NCI-H146 treated with DMSO at 0.1 percent for 48 hours (cell line): ENCODE measurements at regions not wholly inside any gene's neighbourhood (a gene's known extent, or its start where the extent isn't known, plus 50 kb on each side); places are given as distances from the start of the nearest gene placed in this dataset.
"Not testable (repeated sequence)": the region's sequence is repeated elsewhere in the genome, so short reads cannot be mapped to it uniquely, and the experiment has no call there.

ENCODE experiments used
- DNase-seq: peaks from one replicate; lab custom pipeline; 2025; ENCODE audit not compliant: unreplicated experiment; lab: John Stamatoyannopoulos, UW

GRCh38 chr20:19834287-19834686 is 76.2 kb downstream of the RIN2 start:
- DNase-seq: no peak

- DNase-seq: no peak
These were observed 76.7 kb downstream of the RIN2 start for GRCh38 chr20:19834783-19835182.

- no peak for DNase-seq
These were observed 77.6 kb downstream of the RIN2 start for GRCh38 chr20:19835533-19836222.

- DNase-seq: no peak
These were observed 80.4 kb downstream of the RIN2 start for GRCh38 chr20:19838468-19838867.

GRCh38 chr20:19839053-19839452 is 81.0 kb downstream of the RIN2 start:
- DNase-seq: no peak

GRCh38 chr20:19840111-19840710 is 82.2 kb downstream of the RIN2 start:
- no peak for DNase-seq

GRCh38 chr20:19841740-19842139 is 83.7 kb downstream of the RIN2 start:
- DNase-seq: no peak

GRCh38 chr20:19844850-19845249 is 86.8 kb downstream of the RIN2 start:
- not testable (repeated sequence) for DNase-seq

- DNase-seq: no peak
These were observed 89.3 kb downstream of the RIN2 start for GRCh38 chr20:19847383-19847782.

- DNase-seq: no peak
These were observed 91.5 kb downstream of the RIN2 start for GRCh38 chr20:19849341-19850197.

- DNase-seq: no peak
These were observed 92.1 kb downstream of the RIN2 start for GRCh38 chr20:19850198-19850533.

- no peak for DNase-seq
These were observed 93.8 kb downstream of the RIN2 start for GRCh38 chr20:19851861-19852260.

GRCh38 chr20:19855416-19855815 is 97.4 kb downstream of the RIN2 start:
- DNase-seq: no peak

- no peak for DNase-seq
These were observed 100.7 kb downstream of the RIN2 start for GRCh38 chr20:19858466-19859371.

- DNase-seq: no peak
These were observed 101.4 kb downstream of the RIN2 start for GRCh38 chr20:19859444-19859843.

GRCh38 chr20:19860737-19861136 is 102.7 kb downstream of the RIN2 start:
- no peak for DNase-seq

GRCh38 chr20:19861147-19861759 is 103.2 kb downstream of the RIN2 start:
- DNase-seq: no peak

GRCh38 chr20:19864130-19864529 is 106.1 kb downstream of the RIN2 start:
- DNase-seq: no peak

- no peak for DNase-seq
These were observed 108.0 kb downstream of the RIN2 start for GRCh38 chr20:19866070-19866469.

GRCh38 chr20:19867074-19867473 is 109.0 kb downstream of the RIN2 start:
- DNase-seq: no peak

GRCh38 chr20:19867940-19868371 is 109.9 kb downstream of the RIN2 start:
- no peak for DNase-seq
